ENCODE measurements at regions not wholly inside any gene's neighbourhood (a gene's known extent, or its start where the extent isn't known, plus 50 kb on each side); places are given as distances from the start of the nearest gene placed in this dataset.

- no peaks in the 10 kb centered on the region for H3K4me1 ChIP-seq
- no peaks in the 10 kb centered on the region for H3K36me3 ChIP-seq (ENCODE audit: low read depth, missing control alignments)
- H3K4me3 ChIP-seq: no peak overlapping the region
- 92 to 94% methylated on average over 2 of the region's 2 CpGs for WGBS, 2 donors
- H3K9me3 ChIP-seq: no peaks in the 10 kb centered on the region
- no peak for DNase-seq
- H3K27ac ChIP-seq: no peak overlapping the region
- intact Hi-C loops (cut with DNase I; ENCODE audit: low total_unique reads): no loop called here
- H3K27me3 ChIP-seq: no peaks in the 10 kb centered on the region
- TF ChIP-seq CTCF (IDR thresholded peaks at IDR 0.05) (no peak), POLR2A (IDR thresholded peaks at IDR 0.05) (no peak)
Measured at GRCh38 chr5:18630458-18631045, 996.3 kb downstream of the TAF11L14 start.

GRCh38 chr5:18652404-18653215, 1018.4 kb downstream of the TAF11L14 start:
- Histone ChIP-seq H3K9me3 (no peaks in the 10 kb centered on the region), H3K36me3 (ENCODE audit: low read depth, missing control alignments) (no peaks in the 10 kb centered on the region), H3K4me1 (no peaks in the 10 kb centered on the region), H3K27me3 (no peaks in the 10 kb centered on the region), H3K4me3 (no peak overlapping the region), H3K27ac (no peak overlapping the region)
- intact Hi-C loops (cut with DNase I; ENCODE audit: low total_unique reads): no loop called here
- no peak for DNase-seq
- no peak for TF ChIP-seq POLR2A (IDR thresholded peaks at IDR 0.05)
- TF ChIP-seq CTCF (IDR thresholded peaks at IDR 0.05): no peak
- WGBS, 2 donors: 91 to 93% methylated on average over 2 of the region's 2 CpGs

DNA sequence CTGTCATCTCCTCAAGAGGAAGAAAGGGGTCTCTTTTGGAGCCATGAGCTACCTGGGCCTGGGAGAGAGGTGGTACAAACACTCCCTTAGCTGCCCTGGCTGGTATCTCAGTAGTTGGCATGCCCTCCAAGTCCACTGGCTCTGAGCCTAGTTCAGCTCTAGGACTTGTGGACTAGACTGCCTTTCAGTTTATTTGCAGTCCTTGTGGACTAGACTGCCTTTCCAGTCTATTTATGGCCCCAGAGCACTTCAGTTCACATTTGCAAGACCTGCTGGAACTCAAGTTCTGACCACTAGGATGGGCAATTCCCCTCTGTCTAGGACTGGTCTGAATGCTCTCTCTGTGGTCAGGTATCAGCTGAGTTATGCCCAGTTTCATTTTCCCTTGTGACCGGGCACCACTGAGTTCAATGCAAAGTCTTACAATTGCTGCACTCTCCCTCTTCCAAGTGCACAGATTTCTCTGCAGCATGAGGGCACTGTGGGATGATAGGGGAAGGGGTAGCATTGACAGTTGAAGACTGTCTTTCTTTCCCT, 1019.0 kb downstream of the TAF11L14 start:
- Histone ChIP-seq H3K27me3 (no peaks in the 10 kb centered on the region), H3K27ac (no peak overlapping the region), H3K9me3 (no peaks in the 10 kb centered on the region), H3K4me1 (no peaks in the 10 kb centered on the region), H3K36me3 (ENCODE audit: low read depth, missing control alignments) (no peaks in the 10 kb centered on the region), H3K4me3 (no peak overlapping the region)
- 94% methylated on average over 1 of the region's 1 CpG; no CpG with 5 or more reads in 1 of the 2 donors for WGBS, 2 donors
- intact Hi-C loops (cut with DNase I; ENCODE audit: low total_unique reads): no loop called here
- TF ChIP-seq POLR2A (IDR thresholded peaks at IDR 0.05) (no peak), CTCF (IDR thresholded peaks at IDR 0.05) (no peak)
- DNase-seq: no peak

GRCh38 chr5:18660511-18660910, 1026.3 kb downstream of the TAF11L14 start:
- H3K27me3 ChIP-seq: no peaks in the 10 kb centered on the region
- no peak for TF ChIP-seq CTCF (IDR thresholded peaks at IDR 0.05)
- TF ChIP-seq POLR2A (IDR thresholded peaks at IDR 0.05): no peak
- H3K4me3 ChIP-seq: no peak overlapping the region
- DNase-seq: no peak
- H3K4me1 ChIP-seq: no peaks in the 10 kb centered on the region
- H3K36me3 ChIP-seq (ENCODE audit: low read depth, missing control alignments): no peaks in the 10 kb centered on the region
- H3K27ac ChIP-seq: no peak overlapping the region
- intact Hi-C loops (cut with DNase I; ENCODE audit: low total_unique reads): no loop called here
- no peaks in the 10 kb centered on the region for H3K9me3 ChIP-seq
